H9 (cell line): ENCODE measurements at regions not wholly inside any gene's neighbourhood (a gene's known extent, or its start where the extent isn't known, plus 50 kb on each side); places are given as distances from the start of the nearest gene placed in this dataset.

Experiments used
- DNase-seq: peaks from one replicate; pipeline ENCODE4 v3.0.0-alpha.2; 2017
- H2AFZ ChIP-seq: one replicate; pipeline ENCODE4 v1.6.1; 2013; ENCODE audit warnings: mild to moderate bottlenecking, low read length, control low read depth, moderate library complexity
- H2AK5ac ChIP-seq: 2 replicates; pipeline ENCODE4 v1.6.1; 2013; ENCODE audit warnings: low read length, control low read depth, mixed read lengths; ENCODE audit not compliant: insufficient read length
- H2BK120ac ChIP-seq: one replicate; pipeline ENCODE4 v1.6.1; 2013; ENCODE audit warnings: low read depth, mild to moderate bottlenecking, low read length, control low read depth, inconsistent platforms; ENCODE audit not compliant: poor library complexity, severe bottlenecking
- H2BK12ac ChIP-seq: 2 replicates; pipeline ENCODE4 v1.6.1; 2013; ENCODE audit warnings: low read length, control low read depth, mixed read lengths, low read depth; ENCODE audit not compliant: insufficient read length
- H2BK15ac ChIP-seq: 2 replicates; pipeline ENCODE4 v1.6.1; 2013; ENCODE audit warnings: low read depth, low read length, control low read depth
- H2BK20ac ChIP-seq: one replicate; pipeline ENCODE4 v1.6.1; 2013; ENCODE audit warnings: low read depth, mild to moderate bottlenecking, low read length, control low read depth, inconsistent platforms; ENCODE audit not compliant: poor library complexity, severe bottlenecking
- H2BK5ac ChIP-seq: 2 replicates; pipeline ENCODE4 v1.6.1; 2013; ENCODE audit warnings: low read length, control low read depth, mixed read lengths; ENCODE audit not compliant: insufficient read length
- H3K14ac ChIP-seq: 2 replicates; pipeline ENCODE4 v1.6.1; 2013; ENCODE audit warnings: low read length, control low read depth; ENCODE audit not compliant: insufficient read depth
- H3K18ac ChIP-seq: 2 replicates; pipeline ENCODE4 v1.6.1; 2013; ENCODE audit warnings: low read depth, mild to moderate bottlenecking, mixed read lengths, low read length, control low read depth; ENCODE audit not compliant: insufficient read length
- H3K23ac ChIP-seq: 2 replicates; pipeline ENCODE4 v1.6.1; 2013; ENCODE audit warnings: low read length, control low read depth, mixed read lengths, low read depth; ENCODE audit not compliant: insufficient read length
- H3K23me2 ChIP-seq: 2 replicates; pipeline ENCODE4 v1.6.1; 2013; ENCODE audit warnings: low read depth, mild to moderate bottlenecking, mixed read lengths, low read length, control low read depth; ENCODE audit not compliant: insufficient read length, poor library complexity, severe bottlenecking
- H3K27ac ChIP-seq: 2 replicates; pipeline ENCODE4 v1.5.1; 2013; ENCODE audit warnings: low read length, control low read depth, mixed read lengths, low read depth; ENCODE audit not compliant: insufficient read length
- H3K27me3 ChIP-seq: 2 replicates; pipeline ENCODE4 v1.6.1; 2013; ENCODE audit warnings: low read length, control low read depth, inconsistent platforms; ENCODE audit not compliant: insufficient read depth
- H3K4ac ChIP-seq: 2 replicates; pipeline ENCODE4 v1.6.1; 2013; ENCODE audit warnings: low read depth, mild to moderate bottlenecking, control low read depth, inconsistent platforms, low read length, moderate library complexity
- H3K4me1 ChIP-seq: 2 replicates; pipeline ENCODE4 v1.6.1; 2013; ENCODE audit warnings: low read length, control low read depth, inconsistent platforms; ENCODE audit not compliant: insufficient read depth
- H3K4me2 ChIP-seq: 2 replicates; pipeline ENCODE4 v1.6.1; 2013; ENCODE audit warnings: low read length, control low read depth, mixed read lengths; ENCODE audit not compliant: insufficient read length, insufficient read depth
- H3K56ac ChIP-seq: 2 replicates; pipeline ENCODE4 v1.6.1; 2013; ENCODE audit warnings: low read depth, mild to moderate bottlenecking, mixed read lengths, low read length, control low read depth; ENCODE audit not compliant: insufficient read length
- H3K79me1 ChIP-seq: 2 replicates; pipeline ENCODE4 v1.6.1; 2013; ENCODE audit warnings: low read depth, mild to moderate bottlenecking, moderate library complexity, low read length, control low read depth, inconsistent platforms; ENCODE audit not compliant: insufficient read depth, poor library complexity, severe bottlenecking
- H3K79me2 ChIP-seq: 2 replicates; pipeline ENCODE4 v1.6.1; 2013; ENCODE audit warnings: low read length, control low read depth, inconsistent platforms; ENCODE audit not compliant: insufficient read depth
- H3K9ac ChIP-seq: 2 replicates; pipeline ENCODE4 v1.6.1; 2013; ENCODE audit warnings: low read length, control low read depth, mixed read lengths; ENCODE audit not compliant: insufficient read length; ENCODE audit errors: extremely low read depth
- H3K9me3 ChIP-seq: one replicate; pipeline ENCODE4 v1.6.1; 2013; ENCODE audit warnings: low read depth, low read length, inconsistent platforms; ENCODE audit not compliant: control insufficient read depth
- H3T11ph ChIP-seq: one replicate; pipeline ENCODE4 v1.6.1; 2013; ENCODE audit warnings: mild to moderate bottlenecking, low read length, control low read depth, inconsistent platforms
- H4K20me1 ChIP-seq: one replicate; pipeline ENCODE4 v1.6.1; 2013; ENCODE audit not compliant: control insufficient read depth, insufficient read length, insufficient read depth
- H4K5ac ChIP-seq: 2 replicates; pipeline ENCODE4 v1.6.1; 2013; ENCODE audit warnings: low read depth, mild to moderate bottlenecking, mixed read lengths, low read length, control low read depth; ENCODE audit not compliant: insufficient read length
- H4K8ac ChIP-seq: replicated peaks from 2 replicates; pipeline ENCODE4 v1.6.1; 2013; ENCODE audit warnings: low read length, control low read depth, mixed read lengths, low read depth; ENCODE audit not compliant: insufficient read length
- H4K91ac ChIP-seq: 2 replicates; pipeline ENCODE4 v1.6.1; 2013; ENCODE audit warnings: low read depth, mild to moderate bottlenecking, moderate library complexity, mixed read lengths, low read length, control low read depth; ENCODE audit not compliant: insufficient read length
- H3K27ac Mint-ChIP-seq, 3 experiments: 2 replicates in 2 of 3; 3 replicates in 1 of 3; pipeline ENCODE4 v1.8.0; 2020 to 2021; ENCODE audit warnings: mixed read lengths in 3 of 3, mild to moderate bottlenecking in 1 of 3, moderate library complexity in 1 of 3
- H3K27me3 Mint-ChIP-seq: 2 replicates; pipeline ENCODE4 v1.8.0; 2021; ENCODE audit warnings: low read depth, mild to moderate bottlenecking, moderate library complexity, mixed read lengths
- H3K36me3 Mint-ChIP-seq, 3 experiments: 2 replicates in 2 of 3; 3 replicates in 1 of 3; pipeline ENCODE4 v1.8.0; 2020 to 2021; ENCODE audit warnings: low read depth in 3 of 3, mixed read lengths in 3 of 3; ENCODE audit not compliant: insufficient read depth in 1 of 3
- H3K4me1 Mint-ChIP-seq, 2 experiments: 2 replicates each; pipeline ENCODE4 v1.8.0; 2020; ENCODE audit warnings: mixed read lengths in 2 of 2
- H3K4me3 Mint-ChIP-seq, 2 experiments: 2 replicates in 1 of 2; 3 replicates in 1 of 2; pipeline ENCODE4 v1.8.0; 2020 to 2021; ENCODE audit warnings: mild to moderate bottlenecking in 2 of 2, mixed read lengths in 2 of 2, moderate library complexity in 1 of 2
- H3K9me3 Mint-ChIP-seq, 2 experiments: 2 replicates in 1 of 2; 3 replicates in 1 of 2; pipeline ENCODE4 v1.8.0; 2020; ENCODE audit warnings: mild to moderate bottlenecking in 2 of 2, mixed read lengths in 2 of 2, moderate library complexity in 1 of 2
- CTCF ChIP-seq: fragments of 200-600 bp; sonication (generic); conservative IDR thresholded peaks from 3 replicates; pipeline ENCODE4 v1.8.0; 2021; ENCODE audit warnings: antibody characterized with exemption, mild to moderate bottlenecking
- WGBS: extraction: QIAGEN DNeasy Blood & Tissue Kit; methylation state at CpG from one replicate; pipeline ENCODE4 v1.1.7; 2013; ENCODE audit warnings: missing lambda C conversion rate, low lambda C conversion rate, mixed read lengths; ENCODE audit not compliant: insufficient read length; ENCODE audit errors: extremely low coverage; 5-methylcytosine and 5-hydroxymethylcytosine counted together

GRCh38 chr1:217096200-217096599 lies 373.0 kb upstream of the ESRRG start:
- no peak overlapping the region for H3K27ac ChIP-seq
- no peak overlapping the region for H2BK15ac ChIP-seq
- no peaks in the 10 kb centered on the region for H3K4me1 ChIP-seq
- Mint-ChIP-seq H3K9me3 (no peaks in the 10 kb centered on the region), H3K27me3 (peaks cover 30% of the 10 kb centered on the region), H3K36me3 (no peaks in the 10 kb centered on the region), H3K4me1 (no peaks in the 10 kb centered on the region), H3K4me3 (no peak overlapping the region), H3K27ac (no peak overlapping the region)
- H3K9me3 ChIP-seq = no peaks in the 10 kb centered on the region
- H2AFZ ChIP-seq = no peak overlapping the region
- H2BK5ac ChIP-seq = no peak overlapping the region
- no CpG with 5 or more reads among the region's 7 CpGs for WGBS
- DNase-seq = no peak
- H2BK120ac ChIP-seq = no peak overlapping the region
- H3K23ac ChIP-seq = no peak overlapping the region
- no peak for TF ChIP-seq CTCF
- H3K14ac ChIP-seq = no peak overlapping the region
- no peaks in the 10 kb centered on the region for H4K20me1 ChIP-seq
- H3T11ph ChIP-seq = no peak overlapping the region
- H3K79me1 ChIP-seq = no peaks in the 10 kb centered on the region
- H4K8ac ChIP-seq = no peak overlapping the region
- H4K91ac ChIP-seq = no peak overlapping the region
- no peak overlapping the region for H3K9ac ChIP-seq
- no peak overlapping the region for H2BK20ac ChIP-seq
- no peaks in the 10 kb centered on the region for H3K27me3 ChIP-seq
- H3K79me2 ChIP-seq = no peaks in the 10 kb centered on the region
- no peak overlapping the region for H3K4me2 ChIP-seq
- no peaks in the 10 kb centered on the region for H3K23me2 ChIP-seq
- no peak overlapping the region for H2AK5ac ChIP-seq
- no peak overlapping the region for H2BK12ac ChIP-seq
- no peak overlapping the region for H4K5ac ChIP-seq
- no peak overlapping the region for H3K56ac ChIP-seq
- H3K18ac ChIP-seq = no peak overlapping the region
- H3K4ac ChIP-seq = no peak overlapping the region
